ENCODE measurements at regions not wholly inside any gene's neighbourhood (a gene's known extent, or its start where the extent isn't known, plus 50 kb on each side); places are given as distances from the start of the nearest gene placed in this dataset.

- Histone ChIP-seq H3K4me3 (ENCODE audit: low read length) (peak overlapping the region; percentile 46), H3K4me1 (ENCODE audit: low read length) (peaks cover 32% of the 10 kb centered on the region), H3K4me2 (ENCODE audit: low read length) (peak overlapping the region; percentile 67), H3K9me3 (ENCODE audit: insufficient read depth, low read length) (no peaks in the 10 kb centered on the region), H3K79me2 (ENCODE audit: low read length) (no peaks in the 10 kb centered on the region), H4K20me1 (ENCODE audit: insufficient read depth, low read length) (no peaks in the 10 kb centered on the region), H3K27ac (ENCODE audit: low read length) (peak overlapping the region; percentile 19; the same call in 1 of the 2 replicates), H3K27me3 (ENCODE audit: low read depth, low read length) (no peaks in the 10 kb centered on the region), H2AFZ (ENCODE audit: low read depth, low read length) (peak overlapping the region; percentile 21; the same call in 1 of the 2 replicates), H3K9ac (ENCODE audit: low read length) (peak overlapping the region; percentile 4; the same call in 1 of the 2 replicates), H3K36me3 (replicated peaks; ENCODE audit: low read depth, low read length) (no peaks in the 10 kb centered on the region)
- TF ChIP-seq, protein P1, sequence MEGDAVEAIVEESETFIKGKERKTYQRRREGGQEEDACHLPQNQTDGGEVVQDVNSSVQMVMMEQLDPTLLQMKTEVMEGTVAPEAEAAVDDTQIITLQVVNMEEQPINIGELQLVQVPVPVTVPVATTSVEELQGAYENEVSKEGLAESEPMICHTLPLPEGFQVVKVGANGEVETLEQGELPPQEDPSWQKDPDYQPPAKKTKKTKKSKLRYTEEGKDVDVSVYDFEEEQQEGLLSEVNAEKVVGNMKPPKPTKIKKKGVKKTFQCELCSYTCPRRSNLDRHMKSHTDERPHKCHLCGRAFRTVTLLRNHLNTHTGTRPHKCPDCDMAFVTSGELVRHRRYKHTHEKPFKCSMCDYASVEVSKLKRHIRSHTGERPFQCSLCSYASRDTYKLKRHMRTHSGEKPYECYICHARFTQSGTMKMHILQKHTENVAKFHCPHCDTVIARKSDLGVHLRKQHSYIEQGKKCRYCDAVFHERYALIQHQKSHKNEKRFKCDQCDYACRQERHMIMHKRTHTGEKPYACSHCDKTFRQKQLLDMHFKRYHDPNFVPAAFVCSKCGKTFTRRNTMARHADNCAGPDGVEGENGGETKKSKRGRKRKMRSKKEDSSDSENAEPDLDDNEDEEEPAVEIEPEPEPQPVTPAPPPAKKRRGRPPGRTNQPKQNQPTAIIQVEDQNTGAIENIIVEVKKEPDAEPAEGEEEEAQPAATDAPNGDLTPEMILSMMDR (IDR thresholded peaks at IDR 0.05; ENCODE audit: low read depth, low read length) = no peak
- no peak for TF ChIP-seq EZH2phosphoT487 (IDR thresholded peaks at IDR 0.05; ENCODE audit: low read depth)
Observed at GRCh38 chr21:16842696-16843035, 670.2 kb upstream of the CXADR start.

DNA sequence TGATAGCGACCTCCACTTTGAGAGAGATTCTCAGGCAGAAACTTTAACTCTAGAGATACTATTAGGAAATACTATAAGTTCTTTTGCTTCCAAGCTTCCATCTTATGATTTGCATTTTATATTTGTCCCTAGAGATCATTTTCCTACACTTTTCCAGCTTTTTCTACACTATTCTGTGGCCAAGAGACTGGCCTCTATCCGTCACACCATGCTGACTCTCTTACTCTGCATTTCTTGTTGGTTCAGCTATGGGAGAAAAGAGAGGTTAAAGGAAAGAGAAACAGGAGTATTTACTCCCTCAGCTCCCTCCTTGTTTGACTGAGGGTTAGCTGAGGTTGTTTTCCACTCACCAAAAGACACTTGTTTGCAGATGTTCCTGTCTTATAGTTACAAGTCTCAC is 665.6 kb upstream of the CXADR start:
- TF ChIP-seq EZH2phosphoT487 (IDR thresholded peaks at IDR 0.05; ENCODE audit: low read depth) = no peak
- TF ChIP-seq, protein P1 (IDR thresholded peaks at IDR 0.05; ENCODE audit: low read depth, low read length) = no peak
- Histone ChIP-seq H3K79me2 (ENCODE audit: low read length) (no peaks in the 10 kb centered on the region), H3K4me2 (ENCODE audit: low read length) (no peak overlapping the region)

GRCh38 chr21:16851054-16851453 is 661.8 kb upstream of the CXADR start:
- Histone ChIP-seq H3K4me2 (ENCODE audit: low read length) (no peak overlapping the region), H3K9ac (ENCODE audit: low read length) (no peak overlapping the region), H4K20me1 (ENCODE audit: insufficient read depth, low read length) (no peaks in the 10 kb centered on the region), H3K36me3 (replicated peaks; ENCODE audit: low read depth, low read length) (no peaks in the 10 kb centered on the region), H2AFZ (ENCODE audit: low read depth, low read length) (no peak overlapping the region), H3K79me2 (ENCODE audit: low read length) (no peaks in the 10 kb centered on the region), H3K4me3 (ENCODE audit: low read length) (no peak overlapping the region), H3K9me3 (ENCODE audit: insufficient read depth, low read length) (no peaks in the 10 kb centered on the region), H3K27ac (ENCODE audit: low read length) (no peak overlapping the region), H3K27me3 (ENCODE audit: low read depth, low read length) (no peaks in the 10 kb centered on the region), H3K4me1 (ENCODE audit: low read length) (no peaks in the 10 kb centered on the region)
- TF ChIP-seq EZH2phosphoT487 (IDR thresholded peaks at IDR 0.05; ENCODE audit: low read depth) = no peak
- TF ChIP-seq, protein P1 (IDR thresholded peaks at IDR 0.05; ENCODE audit: low read depth, low read length) = no peak

More for the DNA sequence above, 665.6 kb upstream of the CXADR start:
- H4K20me1 ChIP-seq (ENCODE audit: insufficient read depth, low read length) = no peaks in the 10 kb centered on the region
- no peak overlapping the region for H3K9ac ChIP-seq (ENCODE audit: low read length)
- H3K4me1 ChIP-seq (ENCODE audit: low read length) = peaks cover 10% of the 10 kb centered on the region
- H3K9me3 ChIP-seq (ENCODE audit: insufficient read depth, low read length) = no peaks in the 10 kb centered on the region
- H3K27ac ChIP-seq (ENCODE audit: low read length) = no peak overlapping the region
- no peak overlapping the region for H3K4me3 ChIP-seq (ENCODE audit: low read length)
- no peaks in the 10 kb centered on the region for H3K27me3 ChIP-seq (ENCODE audit: low read depth, low read length)
- H3K36me3 ChIP-seq (replicated peaks; ENCODE audit: low read depth, low read length) = no peaks in the 10 kb centered on the region
- no peak overlapping the region for H2AFZ ChIP-seq (ENCODE audit: low read depth, low read length)

- Histone ChIP-seq H3K4me3 (ENCODE audit: low read length) (no peak overlapping the region), H2AFZ (ENCODE audit: low read depth, low read length) (no peak overlapping the region), H3K9me3 (ENCODE audit: insufficient read depth, low read length) (no peaks in the 10 kb centered on the region), H3K36me3 (replicated peaks; ENCODE audit: low read depth, low read length) (no peaks in the 10 kb centered on the region), H3K79me2 (ENCODE audit: low read length) (no peaks in the 10 kb centered on the region), H3K27me3 (ENCODE audit: low read depth, low read length) (no peaks in the 10 kb centered on the region), H3K4me1 (ENCODE audit: low read length) (no peaks in the 10 kb centered on the region), H3K9ac (ENCODE audit: low read length) (no peak overlapping the region), H4K20me1 (ENCODE audit: insufficient read depth, low read length) (no peaks in the 10 kb centered on the region), H3K4me2 (ENCODE audit: low read length) (no peak overlapping the region), H3K27ac (ENCODE audit: low read length) (no peak overlapping the region)
- TF ChIP-seq EZH2phosphoT487 (IDR thresholded peaks at IDR 0.05; ENCODE audit: low read depth) = no peak
- TF ChIP-seq, protein P1 (IDR thresholded peaks at IDR 0.05; ENCODE audit: low read depth, low read length) = no peak
Observed at GRCh38 chr21:16855164-16855667, 657.6 kb upstream of the CXADR start.
